Calu3 (cell line): ENCODE measurements at regions not wholly inside any gene's neighbourhood (a gene's known extent, or its start where the extent isn't known, plus 50 kb on each side); places are given as distances from the start of the nearest gene placed in this dataset.

ENCODE experiments used
- BruUV-seq: library from RNA; stranded (reverse); fragments of 400-500 nt; replicated peaks from 2 replicates; lab custom pipeline; 2021; lab: Mats Ljungman, UMichigan
- CTCF ChIA-PET: fragments of 300-600 bp; sonication (Branson Sonifier 250); formaldehyde crosslinking; loops from one replicate; lab custom pipeline; 2022; ENCODE audit warnings: antibody characterized with exemption; lab: Charles Lee
- DNase-seq: peaks from one replicate; pipeline ENCODE4 v3.0.0; 2022
- H3K27ac Mint-ChIP-seq: one replicate; pipeline ENCODE4 v1.8.0; 2022; ENCODE audit warnings: mixed read lengths; ENCODE audit not compliant: unreplicated experiment
- H3K27me3 Mint-ChIP-seq: one replicate; pipeline ENCODE4 v1.8.0; 2022; ENCODE audit warnings: mixed read lengths; ENCODE audit not compliant: unreplicated experiment
- H3K36me3 Mint-ChIP-seq: one replicate; pipeline ENCODE4 v1.8.0; 2022; ENCODE audit warnings: mild to moderate bottlenecking, moderate library complexity, mixed read lengths; ENCODE audit not compliant: insufficient read depth, unreplicated experiment
- H3K4me1 Mint-ChIP-seq: one replicate; pipeline ENCODE4 v1.8.0; 2022; ENCODE audit warnings: mild to moderate bottlenecking, low read depth, mixed read lengths; ENCODE audit not compliant: unreplicated experiment
- H3K4me3 Mint-ChIP-seq: one replicate; pipeline ENCODE4 v1.8.0; 2022; ENCODE audit warnings: mild to moderate bottlenecking, low read depth, moderate library complexity, mixed read lengths; ENCODE audit not compliant: unreplicated experiment
- H3K9me3 Mint-ChIP-seq: one replicate; pipeline ENCODE4 v1.8.0; 2022; ENCODE audit warnings: low read depth, mixed read lengths; ENCODE audit not compliant: unreplicated experiment
- intact Hi-C: fragments of 100-400 bp; cut with micrococcal nuclease; formaldehyde crosslinking; loops from one replicate; pipeline ENCODE4 v1.10.0; 2022; ENCODE audit not compliant: unreplicated experiment
- TF ChIP-seq, protein P1 (sequence below): fragments of 200-600 bp; IDR thresholded peaks from one replicate; pipeline ENCODE4 v1.8.0; 2022; ENCODE audit warnings: antibody characterized with exemption; ENCODE audit not compliant: unreplicated experiment

DNA sequence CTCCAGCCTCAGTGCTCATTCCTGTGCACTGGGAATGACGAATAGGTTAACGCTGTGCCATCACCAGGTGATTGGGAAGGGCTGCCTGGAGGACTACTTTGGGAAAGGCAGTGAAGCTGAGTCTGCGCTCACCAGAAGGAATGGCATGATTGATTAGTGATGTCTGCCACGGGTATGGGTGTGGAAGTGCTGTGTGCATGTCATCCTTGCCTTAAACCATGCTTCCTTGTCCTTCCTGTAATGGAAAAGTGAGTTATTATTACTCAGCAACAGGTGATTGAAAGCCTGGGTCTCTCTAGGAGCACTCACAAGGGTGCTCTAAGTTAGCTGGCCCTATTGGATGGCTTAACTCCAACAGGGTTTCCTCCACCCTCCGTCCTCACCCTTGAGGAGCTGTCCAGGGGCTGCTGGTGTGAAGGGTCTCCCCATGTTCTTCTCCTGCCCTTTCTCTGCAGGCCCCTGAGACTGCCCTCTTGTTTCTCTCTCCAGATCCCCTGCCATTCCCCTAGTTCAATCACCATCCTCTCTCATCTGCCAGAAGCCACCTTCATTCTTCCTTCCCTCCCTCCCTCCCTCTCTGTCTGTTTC is 121.9 kb upstream of the NECTIN1 start:
- Mint-ChIP-seq H3K27me3 (peaks cover 31% of the 10 kb centered on the region), H3K27ac (no peak overlapping the region), H3K4me3 (no peak overlapping the region), H3K4me1 (peaks cover 8% of the 10 kb centered on the region), H3K9me3 (no peaks in the 10 kb centered on the region), H3K36me3 (no peaks in the 10 kb centered on the region)
- no peak for DNase-seq
- BruUV-seq: no TSS peak
- intact Hi-C loops: no loop called here
- CTCF ChIA-PET: no interaction called here
- TF ChIP-seq, protein P1, sequence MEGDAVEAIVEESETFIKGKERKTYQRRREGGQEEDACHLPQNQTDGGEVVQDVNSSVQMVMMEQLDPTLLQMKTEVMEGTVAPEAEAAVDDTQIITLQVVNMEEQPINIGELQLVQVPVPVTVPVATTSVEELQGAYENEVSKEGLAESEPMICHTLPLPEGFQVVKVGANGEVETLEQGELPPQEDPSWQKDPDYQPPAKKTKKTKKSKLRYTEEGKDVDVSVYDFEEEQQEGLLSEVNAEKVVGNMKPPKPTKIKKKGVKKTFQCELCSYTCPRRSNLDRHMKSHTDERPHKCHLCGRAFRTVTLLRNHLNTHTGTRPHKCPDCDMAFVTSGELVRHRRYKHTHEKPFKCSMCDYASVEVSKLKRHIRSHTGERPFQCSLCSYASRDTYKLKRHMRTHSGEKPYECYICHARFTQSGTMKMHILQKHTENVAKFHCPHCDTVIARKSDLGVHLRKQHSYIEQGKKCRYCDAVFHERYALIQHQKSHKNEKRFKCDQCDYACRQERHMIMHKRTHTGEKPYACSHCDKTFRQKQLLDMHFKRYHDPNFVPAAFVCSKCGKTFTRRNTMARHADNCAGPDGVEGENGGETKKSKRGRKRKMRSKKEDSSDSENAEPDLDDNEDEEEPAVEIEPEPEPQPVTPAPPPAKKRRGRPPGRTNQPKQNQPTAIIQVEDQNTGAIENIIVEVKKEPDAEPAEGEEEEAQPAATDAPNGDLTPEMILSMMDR: no peak

DNA sequence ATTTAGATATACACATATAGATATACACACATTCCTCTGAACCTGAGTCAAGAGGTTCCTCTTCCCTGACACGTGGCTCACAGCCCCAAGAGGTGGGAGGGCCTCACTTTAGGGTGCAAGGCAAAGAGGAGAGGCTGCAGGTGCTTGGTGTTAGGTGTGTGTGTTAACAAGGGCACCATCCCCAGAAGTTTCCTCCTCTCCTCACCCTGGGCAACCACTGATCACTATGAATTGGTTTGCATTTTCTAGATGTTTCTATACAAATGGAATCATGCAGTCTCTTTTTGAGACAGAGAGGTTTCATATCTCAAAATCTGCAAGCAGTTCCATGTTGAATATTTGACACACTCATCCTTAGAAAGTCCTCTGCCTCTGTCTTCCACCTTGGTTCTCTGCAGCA is 120.9 kb upstream of the NECTIN1 start:
- Mint-ChIP-seq H3K9me3 (no peaks in the 10 kb centered on the region), H3K4me3 (no peak overlapping the region), H3K36me3 (no peaks in the 10 kb centered on the region), H3K27me3 (peaks cover 20% of the 10 kb centered on the region), H3K4me1 (peaks cover 8% of the 10 kb centered on the region), H3K27ac (no peak overlapping the region)
- CTCF ChIA-PET: no interaction called here
- DNase-seq: no peak
- no TSS peak for BruUV-seq
- TF ChIP-seq, protein P1: no peak
- intact Hi-C loops: no loop called here

DNA sequence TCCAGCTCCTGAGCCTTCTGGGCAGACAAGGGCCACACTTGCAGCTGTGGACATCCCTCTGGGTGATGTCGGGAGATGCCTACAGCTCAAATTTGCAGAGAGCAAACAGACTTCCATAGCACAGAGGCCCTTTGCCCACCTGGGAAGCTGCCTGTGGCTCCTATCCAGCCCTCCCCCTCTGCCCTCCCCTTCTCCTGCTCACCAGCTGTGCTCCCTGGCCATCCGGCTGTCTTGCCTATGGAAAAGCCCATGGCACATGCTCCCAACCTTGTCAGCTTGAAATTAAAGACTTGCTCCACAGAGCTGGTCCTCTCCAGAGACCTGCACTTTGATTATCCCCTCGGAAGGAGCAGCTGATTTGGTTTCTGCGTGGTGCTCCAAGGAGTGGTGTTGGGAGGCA is 118.9 kb upstream of the NECTIN1 start:
- Mint-ChIP-seq H3K4me3 (no peak overlapping the region), H3K36me3 (no peaks in the 10 kb centered on the region), H3K27ac (no peak overlapping the region), H3K9me3 (no peaks in the 10 kb centered on the region), H3K4me1 (no peaks in the 10 kb centered on the region), H3K27me3 (peaks cover 12% of the 10 kb centered on the region)
- TF ChIP-seq, protein P1: no peak
- no TSS peak for BruUV-seq
- CTCF ChIA-PET: no interaction called here
- no peak for DNase-seq
- intact Hi-C loops: no loop called here

DNA sequence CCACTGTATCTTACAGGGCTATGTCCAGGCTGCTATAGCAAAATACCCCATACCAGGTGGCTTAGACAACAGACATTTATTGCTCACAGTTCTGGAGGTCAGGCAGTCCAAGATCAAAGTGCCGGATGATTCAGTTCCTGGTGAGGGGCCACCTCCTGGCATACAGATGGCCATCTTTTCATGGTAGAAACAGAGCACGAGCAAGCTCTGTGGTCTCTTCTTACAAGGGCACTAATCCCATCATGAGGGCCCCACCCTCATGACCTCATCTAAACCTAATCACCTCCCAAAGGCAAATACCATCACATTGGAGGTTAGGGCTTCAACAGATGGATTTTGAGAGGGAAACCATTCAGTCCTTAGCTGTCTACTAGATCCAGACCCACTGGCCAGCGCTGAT is 117.4 kb upstream of the NECTIN1 start:
- Mint-ChIP-seq H3K36me3 (no peaks in the 10 kb centered on the region), H3K27me3 (peaks cover 20% of the 10 kb centered on the region), H3K27ac (no peak overlapping the region), H3K4me3 (no peak overlapping the region), H3K4me1 (no peaks in the 10 kb centered on the region), H3K9me3 (no peaks in the 10 kb centered on the region)
- intact Hi-C loops: no loop called here
- TF ChIP-seq, protein P1: no peak
- no peak for DNase-seq
- CTCF ChIA-PET: no interaction called here
- no TSS peak for BruUV-seq
